NCI-H460 (cell line): ENCODE measurements at regions not wholly inside any gene's neighbourhood (a gene's known extent, or its start where the extent isn't known, plus 50 kb on each side); places are given as distances from the start of the nearest gene placed in this dataset.

Experiments used
- DNase-seq: peaks from one replicate; pipeline ENCODE4 v3.0.0-alpha.2; 2016; ENCODE audit warnings: low read depth; ENCODE audit errors: extremely low read depth

DNA sequence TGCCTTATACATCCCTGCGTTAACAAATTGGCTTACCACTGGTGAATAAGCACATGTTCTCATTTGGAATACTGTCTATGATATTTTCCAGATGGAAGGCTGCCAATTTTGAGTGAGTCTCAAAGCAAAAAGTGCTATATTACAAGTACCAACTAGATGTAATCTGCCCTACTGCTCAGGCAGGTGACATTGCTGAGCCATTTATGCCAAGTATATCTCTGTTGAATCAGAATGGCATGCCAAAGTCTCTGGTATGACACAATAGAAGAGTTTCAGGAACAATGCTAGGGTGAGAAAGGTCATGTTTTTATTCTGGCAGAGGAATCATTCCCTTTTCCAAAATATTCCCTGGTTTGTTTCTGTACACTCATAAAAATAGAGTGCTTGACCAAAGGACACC, 356.5 kb downstream of the CDH9 start:
- no peak for DNase-seq

- no peak for DNase-seq
These were observed 363.5 kb downstream of the CDH9 start for GRCh38 chr5:26674846-26675245.

DNA sequence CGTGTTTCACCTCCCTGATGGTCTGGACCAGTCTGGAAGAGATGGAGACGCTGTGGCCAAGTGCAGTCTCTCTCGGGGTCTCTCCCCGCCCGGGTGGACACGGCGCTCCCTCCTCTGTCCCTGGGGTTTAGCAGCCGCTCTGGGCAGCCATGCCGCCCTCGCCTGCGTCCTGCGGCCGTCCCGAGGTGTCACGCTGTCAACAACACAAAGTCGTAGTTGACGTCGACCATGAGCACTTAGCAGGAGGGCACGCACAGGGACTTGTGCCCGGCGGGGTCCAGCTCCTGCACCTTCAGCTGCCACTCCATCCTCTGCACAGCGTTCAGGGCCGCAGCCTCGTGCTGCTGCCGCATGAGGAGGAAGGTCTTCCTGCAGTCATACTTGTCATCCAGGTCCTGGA, 368.9 kb downstream of the CDH9 start:
- no peak for DNase-seq

- DNase-seq, result no peak
These were observed 369.4 kb downstream of the CDH9 start for GRCh38 chr5:26669031-26669430.

- DNase-seq, result no peak
These were observed 372.0 kb downstream of the CDH9 start for GRCh38 chr5:26666371-26666770.

DNA sequence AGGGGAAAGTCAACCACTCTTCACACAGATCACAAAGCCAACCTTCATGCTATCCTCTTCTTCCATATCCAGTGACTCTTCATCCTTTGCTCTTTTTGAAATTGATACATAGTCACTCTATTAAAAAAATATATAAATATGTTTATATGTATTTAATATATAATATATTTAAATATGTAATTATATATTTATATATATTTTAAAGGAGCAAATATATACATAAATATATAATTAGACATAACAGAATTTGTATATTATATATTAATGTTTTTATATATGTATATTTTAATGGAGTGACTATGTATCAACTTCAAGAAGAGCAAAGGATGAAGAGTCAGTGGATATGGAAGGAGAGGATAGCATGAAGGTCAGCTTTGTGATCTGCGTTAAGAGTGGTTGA, 374.9 kb downstream of the CDH9 start:
- DNase-seq, result no peak

DNA sequence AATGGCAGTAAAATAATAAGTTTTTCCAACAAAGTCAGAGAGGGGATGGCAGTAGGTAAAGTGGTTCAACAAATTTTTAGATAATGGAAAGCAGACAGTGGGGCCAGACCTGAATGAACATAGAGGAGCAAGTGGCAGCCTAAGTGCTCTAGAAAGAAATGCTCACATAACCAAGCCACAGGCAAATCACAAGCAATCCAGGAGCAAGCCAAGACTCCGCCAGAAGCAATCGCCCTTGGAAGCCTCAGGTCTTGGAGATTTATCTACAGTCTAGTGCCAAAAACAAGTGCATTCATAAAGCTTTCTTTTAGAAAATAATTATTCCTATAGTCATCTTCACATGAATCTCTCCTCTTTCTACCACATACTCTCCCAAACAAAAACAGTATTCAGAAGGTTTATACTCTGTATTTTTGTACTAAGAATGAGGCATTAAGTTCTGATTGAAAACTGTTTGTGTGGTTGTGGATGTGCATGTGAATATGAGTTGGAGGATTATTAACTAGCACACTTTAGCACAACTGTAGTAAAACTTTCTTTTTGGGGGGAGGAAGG, 375.5 kb downstream of the CDH9 start:
- DNase-seq, result no peak

DNA sequence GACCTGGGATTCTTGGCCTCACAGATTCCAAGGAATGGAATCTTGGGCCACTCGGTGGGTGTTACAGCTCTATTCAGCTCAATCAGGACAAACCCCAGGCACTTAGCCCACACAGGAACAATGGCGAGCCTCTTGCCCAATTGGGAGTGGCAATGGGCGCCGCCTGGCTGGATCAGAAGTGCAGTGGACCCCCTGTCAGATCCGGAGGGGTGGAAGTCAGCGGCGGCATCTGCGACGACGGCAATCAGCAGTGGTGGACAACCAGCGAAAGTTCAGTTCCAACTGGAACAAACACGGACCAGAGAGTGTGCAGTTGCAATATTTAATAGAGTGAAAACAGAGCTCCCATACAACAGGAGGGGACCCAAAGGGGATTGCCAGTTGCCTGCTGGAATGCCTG, 378.3 kb downstream of the CDH9 start:
- DNase-seq, result no peak

DNA sequence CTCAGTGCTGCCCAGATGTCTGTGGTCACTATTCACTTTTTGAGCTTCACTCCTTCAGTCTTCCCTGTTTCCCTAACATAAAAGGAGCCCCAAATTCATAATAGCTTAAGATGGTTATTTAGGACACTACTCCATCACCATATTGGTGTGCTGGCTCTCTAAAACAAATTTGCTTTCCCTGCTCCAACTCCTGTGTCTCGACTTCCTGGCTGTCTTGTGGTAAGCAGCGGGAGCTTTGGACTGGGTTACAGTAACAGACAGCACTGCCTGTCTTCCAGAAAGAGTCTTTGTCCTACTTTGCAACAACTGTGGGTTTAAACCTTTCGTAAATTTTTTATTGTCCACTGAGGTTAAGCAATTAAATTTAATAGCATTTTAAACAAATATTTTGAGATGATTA, 389.4 kb downstream of the CDH9 start:
- DNase-seq, result no peak

DNA sequence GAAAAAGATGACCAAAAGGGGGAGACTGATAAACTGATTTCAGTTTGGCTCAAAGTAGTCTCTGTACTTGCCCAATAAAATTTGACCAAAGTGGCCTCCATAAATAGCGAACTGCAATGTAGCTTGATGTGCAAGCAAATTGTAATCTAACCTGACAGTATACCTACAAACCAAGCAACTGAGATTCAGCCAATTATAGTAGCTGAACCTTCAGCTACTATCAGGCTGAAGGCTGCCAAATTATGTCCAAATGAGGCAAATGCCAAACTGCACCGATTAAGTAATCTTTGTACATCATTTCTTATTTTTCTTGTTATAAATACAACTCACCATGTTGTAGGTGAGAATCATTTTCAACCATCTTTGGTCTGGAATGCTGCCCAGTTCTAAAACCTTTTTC, 390.6 kb downstream of the CDH9 start:
- DNase-seq, result no peak

- DNase-seq, result no peak
These were observed 392.7 kb downstream of the CDH9 start for GRCh38 chr5:26645659-26646058.

GRCh38 chr5:26641492-26641891, 396.9 kb downstream of the CDH9 start:
- DNase-seq, result no peak

DNA sequence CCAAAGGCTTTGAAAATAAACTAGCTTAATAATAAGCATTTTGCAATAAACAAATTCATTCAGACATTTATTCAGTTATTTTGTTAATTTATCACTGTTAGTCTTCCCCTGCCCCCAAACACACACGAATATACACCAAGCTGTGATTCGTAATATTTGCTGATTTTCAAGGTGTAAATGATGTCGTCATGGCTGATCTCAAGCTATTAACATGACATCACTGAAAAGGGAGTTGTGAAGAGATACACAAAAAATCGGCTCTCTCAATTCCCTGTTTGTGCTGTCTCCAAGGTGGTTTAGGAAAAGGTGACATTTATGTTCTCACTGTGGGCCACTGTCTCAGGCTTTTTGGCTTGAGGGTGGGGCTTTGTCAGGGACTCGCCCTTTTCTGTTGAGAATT, 413.3 kb downstream of the CDH9 start:
- DNase-seq, result no peak

GRCh38 chr5:26622947-26623346, 415.4 kb downstream of the CDH9 start:
- DNase-seq, result no peak

DNA sequence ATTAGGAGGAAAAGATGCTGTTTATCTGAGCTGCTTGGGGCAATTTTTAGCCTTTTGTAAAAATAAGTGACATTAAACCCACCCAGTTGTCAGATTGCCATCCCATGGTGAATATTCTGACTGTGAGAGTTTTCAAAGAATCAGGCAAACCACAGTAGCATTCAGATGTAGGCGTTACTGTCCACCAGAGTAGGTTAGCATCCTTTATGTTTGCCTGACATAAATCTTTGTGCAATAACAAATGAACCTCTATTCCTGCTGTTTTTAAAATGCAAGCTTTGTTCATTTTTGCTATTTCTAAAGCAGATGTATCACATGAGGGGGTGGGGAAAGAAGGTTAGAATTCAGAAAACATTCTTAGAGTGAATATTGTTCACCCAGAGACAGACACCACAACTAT, 427.8 kb downstream of the CDH9 start:
- DNase-seq, result no peak

GRCh38 chr5:26601563-26601962, 436.8 kb downstream of the CDH9 start:
- DNase-seq, result no peak

DNA sequence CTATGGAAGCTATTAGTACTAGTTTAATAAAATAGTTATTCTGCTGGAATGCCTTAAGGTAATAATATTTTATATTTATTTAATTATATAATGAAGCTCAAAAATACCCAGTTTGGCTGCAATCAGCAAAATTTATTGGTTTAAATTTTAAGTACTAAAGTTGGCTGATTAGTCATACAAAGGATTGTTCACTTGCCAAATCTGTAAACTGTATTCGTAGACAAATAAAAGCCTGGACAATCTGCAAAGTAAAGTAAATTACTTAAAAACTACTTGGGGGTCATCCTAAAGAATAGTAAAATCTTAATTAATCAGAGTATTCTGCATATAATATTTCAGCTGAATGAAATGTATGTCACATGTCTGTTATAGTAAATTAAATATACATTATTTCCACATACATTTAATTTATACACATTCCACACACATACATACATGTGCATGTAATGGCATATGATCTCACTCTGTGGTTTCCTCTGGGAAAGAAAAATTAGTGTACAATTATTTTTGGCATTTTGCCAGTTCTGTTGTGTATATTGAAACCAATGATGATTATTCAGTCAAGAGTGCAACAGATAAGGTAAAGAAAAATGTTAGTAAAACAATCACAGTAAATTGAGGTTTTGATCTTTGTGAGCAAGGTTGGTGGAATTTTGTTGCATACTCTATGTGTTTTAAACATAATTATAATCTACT, 455.9 kb downstream of the CDH9 start:
- no peak for DNase-seq

GRCh38 chr5:26579712-26580111, 458.7 kb downstream of the CDH9 start:
- DNase-seq, result no peak

- no peak for DNase-seq
These were observed 460.4 kb downstream of the CDH9 start for GRCh38 chr5:26578002-26578401.

GRCh38 chr5:26572480-26572879, 465.9 kb downstream of the CDH9 start:
- DNase-seq, result no peak

DNA sequence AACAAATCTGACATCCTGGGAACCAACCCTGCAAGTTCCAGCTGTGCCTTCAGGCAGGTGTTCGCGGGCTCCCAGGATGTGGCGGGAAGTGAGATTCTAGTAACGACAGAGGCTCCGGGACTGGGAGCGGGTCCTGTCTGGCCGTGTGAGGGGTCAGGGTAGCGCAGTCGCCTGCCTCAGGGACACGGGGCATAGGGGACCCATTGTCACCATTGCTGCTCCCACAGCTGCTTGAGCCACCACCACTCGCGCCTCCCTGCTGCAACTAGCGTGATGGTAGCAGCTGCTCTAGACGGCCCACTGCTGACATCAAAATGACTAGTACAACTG, 468.5 kb downstream of the CDH9 start:
- DNase-seq, result no peak

GRCh38 chr5:26569241-26569928, 469.0 kb downstream of the CDH9 start:
- no peak for DNase-seq

- no peak for DNase-seq
These were observed 470.1 kb downstream of the CDH9 start for GRCh38 chr5:26568316-26568715.
